ENCODE measurements at regions not wholly inside any gene's neighbourhood (a gene's known extent, or its start where the extent isn't known, plus 50 kb on each side); places are given as distances from the start of the nearest gene placed in this dataset.

GRCh38 chr2:2764739-2765138, 433.7 kb upstream of the MYT1L start:
- no peaks in the 10 kb centered on the region for H3K36me3 ChIP-seq
- no peaks in the 10 kb centered on the region for H3K27me3 ChIP-seq
- ATAC-seq (no peak), DNase-seq (peak in 1 of 3 donors; percentile 18)
- intact Hi-C loops (cut with DNase I) = no loop called here
- no peak overlapping the region for H3K27ac ChIP-seq
- 74% methylated on average over 7 of the region's 18 CpGs for WGBS (ENCODE audit: insufficient coverage, low coverage, low lambda C conversion rate, missing lambda C conversion rate)
- H3K4me3 ChIP-seq = no peak overlapping the region
- no peaks in the 10 kb centered on the region for H3K4me1 ChIP-seq
- TF ChIP-seq POLR2A (IDR thresholded peaks at IDR 0.05) = no peak
- TF ChIP-seq, protein P1, sequence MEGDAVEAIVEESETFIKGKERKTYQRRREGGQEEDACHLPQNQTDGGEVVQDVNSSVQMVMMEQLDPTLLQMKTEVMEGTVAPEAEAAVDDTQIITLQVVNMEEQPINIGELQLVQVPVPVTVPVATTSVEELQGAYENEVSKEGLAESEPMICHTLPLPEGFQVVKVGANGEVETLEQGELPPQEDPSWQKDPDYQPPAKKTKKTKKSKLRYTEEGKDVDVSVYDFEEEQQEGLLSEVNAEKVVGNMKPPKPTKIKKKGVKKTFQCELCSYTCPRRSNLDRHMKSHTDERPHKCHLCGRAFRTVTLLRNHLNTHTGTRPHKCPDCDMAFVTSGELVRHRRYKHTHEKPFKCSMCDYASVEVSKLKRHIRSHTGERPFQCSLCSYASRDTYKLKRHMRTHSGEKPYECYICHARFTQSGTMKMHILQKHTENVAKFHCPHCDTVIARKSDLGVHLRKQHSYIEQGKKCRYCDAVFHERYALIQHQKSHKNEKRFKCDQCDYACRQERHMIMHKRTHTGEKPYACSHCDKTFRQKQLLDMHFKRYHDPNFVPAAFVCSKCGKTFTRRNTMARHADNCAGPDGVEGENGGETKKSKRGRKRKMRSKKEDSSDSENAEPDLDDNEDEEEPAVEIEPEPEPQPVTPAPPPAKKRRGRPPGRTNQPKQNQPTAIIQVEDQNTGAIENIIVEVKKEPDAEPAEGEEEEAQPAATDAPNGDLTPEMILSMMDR (IDR thresholded peaks at IDR 0.05) = no peak
- no peaks in the 10 kb centered on the region for H3K9me3 ChIP-seq

- H3K9me3 ChIP-seq = no peaks in the 10 kb centered on the region
- DNase-seq (no peak), ATAC-seq (no peak)
- H3K4me3 ChIP-seq = no peak overlapping the region
- intact Hi-C loops (cut with DNase I) = no loop called here
- no peak overlapping the region for H3K27ac ChIP-seq
- H3K4me1 ChIP-seq = no peaks in the 10 kb centered on the region
- WGBS (ENCODE audit: insufficient coverage, low coverage, low lambda C conversion rate, missing lambda C conversion rate) = no CpG with 5 or more reads among the region's 5 CpGs
- no peaks in the 10 kb centered on the region for H3K27me3 ChIP-seq
- H3K36me3 ChIP-seq = no peaks in the 10 kb centered on the region
- TF ChIP-seq, protein P1 (IDR thresholded peaks at IDR 0.05) = no peak
- TF ChIP-seq POLR2A (IDR thresholded peaks at IDR 0.05) = no peak
Observed at GRCh38 chr2:2764001-2764355, 432.9 kb upstream of the MYT1L start.

DNA sequence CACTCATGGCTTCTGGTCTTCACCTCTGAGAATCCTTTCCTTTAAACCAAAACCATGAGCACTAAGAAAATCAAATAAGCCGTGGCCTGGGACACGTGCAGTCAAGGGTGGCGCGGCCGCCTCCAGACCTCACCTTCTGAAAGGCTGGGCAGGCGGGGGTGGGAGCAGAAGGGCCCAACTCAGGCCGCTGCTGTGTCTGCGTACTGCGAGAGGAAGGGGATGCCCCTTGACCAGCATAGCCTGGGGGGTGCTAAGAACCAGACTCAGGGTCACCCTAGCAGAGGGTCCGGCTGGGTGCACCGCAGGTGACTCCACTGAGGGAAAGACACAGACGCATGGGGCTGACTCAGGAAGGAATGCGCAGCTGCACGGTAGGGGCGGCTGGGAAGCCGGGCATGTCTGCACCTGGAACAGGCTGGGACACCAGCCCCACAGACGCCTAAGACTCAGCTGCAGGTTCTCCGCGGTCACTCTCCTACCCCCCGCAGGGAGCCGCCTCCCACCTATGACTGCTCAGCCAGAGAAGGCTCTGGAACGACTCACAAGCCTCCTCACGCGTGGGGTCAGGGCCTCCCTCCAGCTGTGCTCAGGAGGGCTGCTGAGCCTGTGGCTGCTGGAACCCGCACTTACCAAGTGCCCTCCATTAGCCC, 432.4 kb upstream of the MYT1L start:
- DNase-seq (no peak), ATAC-seq (no peak)
- Histone ChIP-seq H3K9me3 (no peaks in the 10 kb centered on the region), H3K27me3 (no peaks in the 10 kb centered on the region), H3K36me3 (no peaks in the 10 kb centered on the region), H3K27ac (no peak overlapping the region), H3K4me3 (no peak overlapping the region), H3K4me1 (no peaks in the 10 kb centered on the region)
- TF ChIP-seq, protein P1 (IDR thresholded peaks at IDR 0.05) = no peak
- no peak for TF ChIP-seq POLR2A (IDR thresholded peaks at IDR 0.05)
- intact Hi-C loops (cut with DNase I) = no loop called here
- 49% methylated on average over 4 of the region's 25 CpGs for WGBS (ENCODE audit: insufficient coverage, low coverage, low lambda C conversion rate, missing lambda C conversion rate)

DNA sequence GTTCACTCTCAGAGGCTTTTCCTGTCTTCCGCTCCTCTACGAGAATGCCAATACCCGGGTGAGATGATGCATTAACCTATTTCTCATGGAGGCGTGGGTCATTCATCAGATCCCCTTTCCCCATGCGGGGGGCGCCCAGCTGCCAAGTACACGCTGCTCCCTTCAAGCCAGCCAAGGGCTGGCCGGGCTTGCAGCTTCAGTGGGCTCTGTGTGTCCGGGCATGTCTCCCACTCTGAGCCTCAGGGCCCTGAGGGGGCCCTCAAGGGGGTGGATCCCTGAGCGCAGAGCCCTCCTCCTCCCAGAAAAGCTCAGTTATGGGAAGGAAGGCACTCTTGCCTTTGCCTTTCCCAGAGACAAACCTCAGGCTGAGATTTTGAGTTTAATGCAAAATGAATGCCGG, 431.8 kb upstream of the MYT1L start:
- no peak overlapping the region for H3K4me3 ChIP-seq
- no peaks in the 10 kb centered on the region for H3K36me3 ChIP-seq
- no peaks in the 10 kb centered on the region for H3K4me1 ChIP-seq
- TF ChIP-seq POLR2A (IDR thresholded peaks at IDR 0.05) = no peak
- TF ChIP-seq, protein P1 (IDR thresholded peaks at IDR 0.05) = no peak
- no peaks in the 10 kb centered on the region for H3K27me3 ChIP-seq
- no peak for DNase-seq
- ATAC-seq = no peak
- intact Hi-C loops (cut with DNase I) = no loop called here
- H3K27ac ChIP-seq = no peak overlapping the region
- H3K9me3 ChIP-seq = no peaks in the 10 kb centered on the region
- 17% methylated on average over 1 of the region's 11 CpGs for WGBS (ENCODE audit: insufficient coverage, low coverage, low lambda C conversion rate, missing lambda C conversion rate)

Data from right lobe of liver (tissue), 6 donors.